Activated naive CD4-positive, alpha-beta T cell treated with anti-CD3 and anti-CD28 coated beads, Interleukin-2, amount 10 ng/mL, durations not matched to agents 7 days and 5 days (primary cell): ENCODE measurements at regions not wholly inside any gene's neighbourhood (a gene's known extent, or its start where the extent isn't known, plus 50 kb on each side); places are given as distances from the start of the nearest gene placed in this dataset.

Experiments
- CTCF ChIA-PET: fragments of 350-600 bp; sonication (Branson Sonifier 250); formaldehyde crosslinking; loops from one replicate; lab custom pipeline; 2021; ENCODE audit warnings: antibody characterized with exemption; lab: Charles Lee
- DNase-seq: peaks from one replicate; pipeline ENCODE4 v3.0.0-alpha.2; 2020
- H3K27ac Mint-ChIP-seq: one replicate; pipeline ENCODE4 v1.8.0; 2021; ENCODE audit warnings: mild to moderate bottlenecking, moderate library complexity, mixed read lengths
- H3K27me3 Mint-ChIP-seq: one replicate; pipeline ENCODE4 v1.8.0; 2021; ENCODE audit warnings: mild to moderate bottlenecking, mixed read lengths
- H3K36me3 Mint-ChIP-seq: one replicate; pipeline ENCODE4 v1.8.0; 2021; ENCODE audit warnings: mixed read lengths
- H3K4me1 Mint-ChIP-seq: one replicate; pipeline ENCODE4 v1.8.0; 2021; ENCODE audit warnings: mixed read lengths
- H3K4me3 Mint-ChIP-seq: one replicate; pipeline ENCODE4 v1.8.0; 2021; ENCODE audit warnings: mild to moderate bottlenecking, moderate library complexity, mixed read lengths
- H3K9me3 Mint-ChIP-seq: one replicate; pipeline ENCODE4 v1.8.0; 2021; ENCODE audit warnings: mixed read lengths

DNA sequence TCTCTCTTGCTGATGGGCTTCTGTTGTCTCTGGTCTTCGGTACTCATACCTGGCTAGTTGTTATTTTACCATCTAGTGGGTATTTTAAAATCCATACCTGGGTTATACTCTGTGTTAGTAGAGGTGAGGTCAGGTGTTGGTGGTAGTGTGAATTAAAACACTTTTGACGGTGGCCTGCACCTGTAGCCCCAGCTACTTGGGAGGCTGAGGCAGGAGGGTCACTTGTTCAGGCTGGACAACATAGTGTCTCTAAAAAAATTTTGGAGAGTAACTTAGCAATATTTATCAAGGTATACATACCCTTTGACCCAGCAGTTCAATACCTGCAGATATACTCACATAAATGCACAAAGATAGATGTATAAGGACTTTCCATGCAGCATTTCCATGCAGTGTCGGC is 55.4 kb downstream of the GSX1 start:
- Mint-ChIP-seq H3K9me3 (no peaks in the 10 kb centered on the region), H3K27ac (no peak overlapping the region), H3K36me3 (no peaks in the 10 kb centered on the region), H3K4me1 (no peaks in the 10 kb centered on the region), H3K4me3 (no peak overlapping the region), H3K27me3 (peaks cover 32% of the 10 kb centered on the region)
- DNase-seq, result no peak
- CTCF ChIA-PET, result interaction anchor here (1.5 kb wide), 1 partner anchor 17 kb away, joined by 4 read pairs; no protein-coding TSS in a partner anchor

- no peaks in the 10 kb centered on the region for H3K4me1 Mint-ChIP-seq
- H3K9me3 Mint-ChIP-seq, result no peaks in the 10 kb centered on the region
- no peak overlapping the region for H3K4me3 Mint-ChIP-seq
- DNase-seq, result no peak
- CTCF ChIA-PET, result no interaction called here
- H3K27me3 Mint-ChIP-seq, result peaks cover 36% of the 10 kb centered on the region
- H3K36me3 Mint-ChIP-seq, result no peaks in the 10 kb centered on the region
- H3K27ac Mint-ChIP-seq, result no peak overlapping the region
Observed at GRCh38 chr13:27851096-27851850, 59.0 kb downstream of the GSX1 start.

DNA sequence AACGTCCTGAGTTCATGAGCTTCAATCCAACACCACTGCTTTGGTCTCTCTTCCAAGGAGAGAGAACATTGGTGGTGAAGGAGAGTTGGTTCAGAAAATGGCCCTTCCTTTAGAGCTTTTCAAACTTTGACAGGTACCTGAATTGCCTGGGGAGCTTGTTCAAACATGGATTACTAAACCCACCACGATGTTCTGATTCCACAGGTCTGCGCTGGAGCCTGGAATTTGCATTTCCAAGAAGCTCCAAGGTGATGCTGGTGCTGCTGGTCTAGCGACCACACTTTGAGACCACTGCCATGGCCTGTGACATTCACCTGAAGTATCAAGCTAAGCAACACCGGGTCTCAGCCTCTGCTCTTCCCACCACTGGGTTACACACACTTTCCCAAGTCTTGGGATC is 60.2 kb downstream of the GSX1 start:
- no peak overlapping the region for H3K4me3 Mint-ChIP-seq
- H3K36me3 Mint-ChIP-seq, result no peaks in the 10 kb centered on the region
- no peaks in the 10 kb centered on the region for H3K4me1 Mint-ChIP-seq
- no peak for DNase-seq
- no peak overlapping the region for H3K27ac Mint-ChIP-seq
- H3K27me3 Mint-ChIP-seq, result peaks cover 43% of the 10 kb centered on the region
- CTCF ChIA-PET, result interaction anchor here (0.7 kb wide), 1 partner anchor 82 kb away, joined by 4 read pairs; no protein-coding TSS in a partner anchor
- H3K9me3 Mint-ChIP-seq, result no peaks in the 10 kb centered on the region

DNA sequence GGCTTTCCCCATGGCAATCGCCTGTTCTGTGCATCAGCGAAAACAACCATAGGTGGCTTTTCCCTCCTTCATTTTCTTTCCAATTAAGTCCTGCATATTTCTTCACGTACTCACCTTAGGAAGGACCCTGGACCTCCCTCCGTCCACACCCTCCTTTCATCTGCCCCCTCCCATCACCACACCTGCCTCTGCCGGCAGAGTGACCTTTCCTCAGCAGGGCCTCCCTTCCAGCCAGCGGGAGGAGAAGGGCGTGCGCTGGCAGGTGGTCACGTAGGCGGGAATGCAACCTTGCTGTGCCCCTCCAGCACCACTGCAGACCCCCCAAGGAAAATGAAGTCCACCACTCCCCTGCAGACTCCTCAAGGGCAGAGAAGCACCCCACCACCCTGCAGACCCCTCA is 61.1 kb downstream of the GSX1 start:
- H3K9me3 Mint-ChIP-seq, result no peaks in the 10 kb centered on the region
- H3K4me1 Mint-ChIP-seq, result no peaks in the 10 kb centered on the region
- H3K27me3 Mint-ChIP-seq, result peaks cover 41% of the 10 kb centered on the region
- CTCF ChIA-PET, result no interaction called here
- H3K36me3 Mint-ChIP-seq, result no peaks in the 10 kb centered on the region
- no peak for DNase-seq
- H3K4me3 Mint-ChIP-seq, result no peak overlapping the region
- H3K27ac Mint-ChIP-seq, result no peak overlapping the region

- no peaks in the 10 kb centered on the region for H3K4me1 Mint-ChIP-seq
- no peaks in the 10 kb centered on the region for H3K9me3 Mint-ChIP-seq
- H3K27ac Mint-ChIP-seq, result no peak overlapping the region
- H3K27me3 Mint-ChIP-seq, result peaks cover 39% of the 10 kb centered on the region
- H3K36me3 Mint-ChIP-seq, result no peaks in the 10 kb centered on the region
- H3K4me3 Mint-ChIP-seq, result no peak overlapping the region
- CTCF ChIA-PET, result no interaction called here
- no peak for DNase-seq
Observed at GRCh38 chr13:27853861-27854260, 61.6 kb downstream of the GSX1 start.

DNA sequence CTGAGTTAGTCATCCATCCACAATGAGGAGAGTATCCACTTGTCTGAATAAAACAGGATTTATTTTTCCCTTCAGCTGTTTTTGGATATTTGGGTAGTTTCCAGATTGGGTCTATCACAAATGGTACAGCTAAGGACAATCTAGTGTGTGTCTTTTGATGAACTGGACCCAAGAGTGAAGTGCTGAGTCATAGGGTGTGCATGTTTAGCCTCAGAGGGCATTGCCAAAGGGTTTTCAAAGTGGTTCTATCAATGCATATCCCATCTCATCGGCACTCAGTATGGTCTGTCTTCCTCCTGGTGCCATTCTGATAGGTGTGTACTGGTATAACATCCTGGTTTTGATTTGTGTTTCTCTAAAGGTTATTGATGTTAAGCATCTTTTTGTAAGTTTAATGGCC is 62.3 kb downstream of the GSX1 start:
- H3K27me3 Mint-ChIP-seq, result peaks cover 39% of the 10 kb centered on the region
- DNase-seq, result no peak
- H3K4me3 Mint-ChIP-seq, result no peak overlapping the region
- CTCF ChIA-PET, result interaction anchor here (0.9 to 1.0 kb wide), 2 partner anchors 31 to 128 kb away, joined by 3 to 4 read pairs; no protein-coding TSS in a partner anchor
- no peaks in the 10 kb centered on the region for H3K36me3 Mint-ChIP-seq
- H3K27ac Mint-ChIP-seq, result no peak overlapping the region
- H3K9me3 Mint-ChIP-seq, result no peaks in the 10 kb centered on the region
- no peaks in the 10 kb centered on the region for H3K4me1 Mint-ChIP-seq

GRCh38 chr13:27855381-27855780 is 63.1 kb downstream of the GSX1 start:
- H3K4me3 Mint-ChIP-seq, result no peak overlapping the region

GRCh38 chr13:27857282-27857681 is 62.5 kb upstream of the PDX1 start:
- no peak for DNase-seq
- no peak overlapping the region for H3K27ac Mint-ChIP-seq
- H3K27me3 Mint-ChIP-seq, result peaks cover 34% of the 10 kb centered on the region
- CTCF ChIA-PET, result no interaction called here
- H3K4me1 Mint-ChIP-seq, result no peaks in the 10 kb centered on the region
- no peaks in the 10 kb centered on the region for H3K9me3 Mint-ChIP-seq
- no peak overlapping the region for H3K4me3 Mint-ChIP-seq
- no peaks in the 10 kb centered on the region for H3K36me3 Mint-ChIP-seq

More at GRCh38 chr13:27855381-27855780, 63.1 kb downstream of the GSX1 start:
- H3K36me3 Mint-ChIP-seq, result no peaks in the 10 kb centered on the region
- H3K27ac Mint-ChIP-seq, result no peak overlapping the region
- CTCF ChIA-PET, result interaction anchor here (0.9 to 1.0 kb wide), 2 partner anchors 30 to 128 kb away, joined by 3 to 4 read pairs; no protein-coding TSS in a partner anchor
- no peaks in the 10 kb centered on the region for H3K9me3 Mint-ChIP-seq
- H3K4me1 Mint-ChIP-seq, result no peaks in the 10 kb centered on the region
- no peak for DNase-seq
- peaks cover 39% of the 10 kb centered on the region for H3K27me3 Mint-ChIP-seq

DNA sequence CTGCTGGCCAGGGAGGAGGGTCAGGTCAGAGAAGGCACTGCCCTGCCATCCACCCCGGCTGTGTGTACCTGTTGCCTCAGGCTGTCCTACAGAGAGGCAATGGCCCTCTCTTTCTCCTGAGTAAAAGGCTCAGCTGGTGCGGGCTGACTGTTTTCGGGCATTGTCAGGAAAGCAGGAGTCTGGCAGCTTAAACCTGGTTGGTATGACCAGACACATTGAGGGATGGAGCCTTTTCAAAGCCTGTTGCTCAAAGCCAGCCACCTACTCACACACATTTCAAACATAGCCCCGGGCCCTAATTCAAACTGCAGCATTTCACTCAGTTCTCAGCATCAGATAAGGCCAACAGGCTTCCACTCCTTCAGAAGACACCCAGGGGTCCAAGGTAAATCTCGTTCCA is 61.8 kb upstream of the PDX1 start:
- Mint-ChIP-seq H3K27ac (no peak overlapping the region), H3K27me3 (peaks cover 33% of the 10 kb centered on the region), H3K9me3 (no peaks in the 10 kb centered on the region), H3K4me1 (no peaks in the 10 kb centered on the region), H3K36me3 (no peaks in the 10 kb centered on the region), H3K4me3 (no peak overlapping the region)
- CTCF ChIA-PET, result no interaction called here
- DNase-seq, result no peak

DNA sequence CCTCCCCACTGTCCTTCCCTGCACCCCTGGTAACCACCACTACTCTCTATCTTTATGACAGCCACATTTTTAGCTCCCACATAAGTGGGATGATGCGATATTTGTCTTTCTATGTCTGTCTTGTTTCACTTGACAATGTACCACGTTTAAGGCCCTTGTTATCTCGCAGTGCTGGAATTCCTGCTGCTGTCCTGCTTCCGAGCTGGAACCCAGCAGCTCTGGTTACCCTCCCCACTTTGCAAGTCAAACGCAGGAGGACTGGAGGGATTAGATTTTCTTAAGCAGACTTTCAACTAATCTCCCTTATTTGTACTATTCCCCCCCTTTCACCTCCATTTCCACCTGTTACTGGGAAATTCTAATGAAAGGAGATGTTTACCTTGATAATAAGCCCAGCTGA is 59.1 kb upstream of the PDX1 start:
- peaks cover 27% of the 10 kb centered on the region for H3K27me3 Mint-ChIP-seq
- H3K4me1 Mint-ChIP-seq, result no peaks in the 10 kb centered on the region
- H3K4me3 Mint-ChIP-seq, result no peak overlapping the region
- no peaks in the 10 kb centered on the region for H3K36me3 Mint-ChIP-seq
- no peak for DNase-seq
- H3K27ac Mint-ChIP-seq, result no peak overlapping the region
- H3K9me3 Mint-ChIP-seq, result no peaks in the 10 kb centered on the region
- CTCF ChIA-PET, result no interaction called here

DNA sequence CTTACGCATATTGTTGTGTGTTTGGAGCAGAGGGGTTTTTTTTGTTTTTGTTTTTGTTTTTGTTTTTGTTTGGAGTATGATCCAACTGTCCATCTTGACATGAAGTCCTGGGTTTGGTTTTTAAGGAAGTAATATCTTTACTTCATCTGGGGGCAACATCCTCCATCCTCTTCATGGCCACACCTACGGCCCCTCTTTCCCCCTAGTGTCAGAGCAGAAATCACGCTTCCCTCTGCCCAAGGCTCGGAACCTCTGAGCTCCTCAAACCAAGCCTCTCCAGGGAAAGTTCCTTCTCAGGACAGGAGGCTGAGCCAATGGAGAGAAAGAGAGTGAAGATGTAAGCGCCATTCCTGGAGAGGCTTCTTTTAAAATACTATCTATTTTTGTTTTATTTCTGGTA is 58.6 kb upstream of the PDX1 start:
- H3K27ac Mint-ChIP-seq, result no peak overlapping the region
- H3K4me3 Mint-ChIP-seq, result no peak overlapping the region
- H3K9me3 Mint-ChIP-seq, result no peaks in the 10 kb centered on the region
- no peak for DNase-seq
- peaks cover 23% of the 10 kb centered on the region for H3K27me3 Mint-ChIP-seq
- H3K36me3 Mint-ChIP-seq, result no peaks in the 10 kb centered on the region
- CTCF ChIA-PET, result no interaction called here
- H3K4me1 Mint-ChIP-seq, result no peaks in the 10 kb centered on the region

DNA sequence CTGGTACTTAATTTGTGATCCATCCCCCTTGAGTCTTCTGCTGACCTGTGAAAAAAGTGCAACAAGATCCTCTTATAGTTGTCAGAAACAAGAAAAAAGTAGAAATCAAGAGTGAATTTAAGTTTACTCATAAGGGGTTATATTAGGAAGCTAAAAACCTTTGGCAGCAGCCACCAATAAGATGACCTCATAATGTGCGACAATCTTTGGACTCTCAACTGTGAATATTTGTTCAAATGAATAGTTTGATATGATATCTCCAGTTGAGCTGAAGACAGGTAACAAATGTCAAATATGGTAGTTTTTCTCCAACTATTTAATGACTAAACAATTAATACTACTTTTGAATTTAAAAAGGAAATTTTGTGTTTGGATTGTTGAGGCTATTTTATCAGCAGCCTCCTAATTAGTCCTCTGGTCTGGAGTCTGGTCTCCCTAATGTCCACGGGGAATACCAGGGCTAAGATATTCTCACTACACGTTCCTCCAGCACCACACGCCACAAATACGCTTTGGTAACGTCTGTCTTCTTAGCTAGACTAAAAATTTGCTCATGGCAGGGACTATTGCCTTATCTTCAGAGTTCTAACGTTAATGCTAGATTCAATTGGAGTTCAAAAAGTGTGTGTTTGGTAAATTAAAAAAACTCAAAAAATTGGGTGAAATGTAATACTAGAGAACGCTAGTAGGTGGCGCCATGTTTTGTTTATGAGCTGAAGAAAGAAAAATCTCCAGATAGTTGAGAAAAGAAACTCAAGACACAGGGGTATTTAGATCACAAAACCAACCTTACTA is 51.0 kb upstream of the PDX1 start:
- H3K36me3 Mint-ChIP-seq, result no peaks in the 10 kb centered on the region
- peaks cover 12% of the 10 kb centered on the region for H3K27me3 Mint-ChIP-seq
- H3K4me1 Mint-ChIP-seq, result no peaks in the 10 kb centered on the region
- H3K27ac Mint-ChIP-seq, result no peak overlapping the region
- no peaks in the 10 kb centered on the region for H3K9me3 Mint-ChIP-seq
- no peak overlapping the region for H3K4me3 Mint-ChIP-seq
- CTCF ChIA-PET, result interaction anchor here (0.7 to 1.9 kb wide), 8 partner anchors 11 to 842 kb away, joined by 3 to 7 read pairs (median 3); no protein-coding TSS in a partner anchor
- DNase-seq, result no peak

DNA sequence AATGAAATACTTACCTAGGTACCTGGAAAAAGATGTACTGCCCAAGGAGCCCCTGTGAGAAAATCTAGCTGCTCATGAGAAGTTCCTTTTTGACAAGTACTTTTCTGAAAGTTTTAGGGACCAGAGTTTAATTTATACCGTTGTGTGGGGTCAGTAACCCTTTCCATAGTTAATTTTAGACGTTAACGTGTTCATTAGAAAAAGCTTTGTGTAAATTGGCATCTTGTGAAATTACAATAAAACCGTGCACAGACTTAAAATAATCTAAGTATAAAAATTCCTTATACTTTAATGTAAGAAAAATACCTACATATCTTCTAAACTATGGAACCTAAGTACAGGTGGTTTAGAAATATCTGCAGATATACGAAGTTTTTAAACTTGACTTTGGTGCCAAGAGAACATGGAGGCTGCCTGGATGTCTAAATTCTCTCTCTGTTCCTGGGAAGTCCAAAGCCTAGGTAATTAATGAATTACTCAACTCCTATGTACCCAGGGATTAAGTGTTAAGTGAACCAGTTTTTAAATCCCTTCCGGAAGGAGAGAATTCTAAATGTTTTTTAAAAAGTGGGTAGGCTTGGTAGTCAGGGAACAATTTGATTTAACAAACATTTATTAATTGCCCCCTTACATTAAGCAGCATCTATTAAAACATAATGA is 50.2 kb upstream of the PDX1 start:
- Mint-ChIP-seq H3K4me3 (no peak overlapping the region), H3K27me3 (peaks cover 9% of the 10 kb centered on the region), H3K27ac (no peak overlapping the region), H3K4me1 (no peaks in the 10 kb centered on the region), H3K36me3 (no peaks in the 10 kb centered on the region), H3K9me3 (no peaks in the 10 kb centered on the region)
- DNase-seq, result no peak
- CTCF ChIA-PET, result interaction anchor here (0.7 to 1.9 kb wide), 7 partner anchors 10 to 841 kb away, joined by 3 to 7 read pairs (median 3); no protein-coding TSS in a partner anchor
